ENCODE measurements at regions not wholly inside any gene's neighbourhood (a gene's known extent, or its start where the extent isn't known, plus 50 kb on each side); places are given as distances from the start of the nearest gene placed in this dataset.

- no peaks in the 10 kb centered on the region for H3K9me3 ChIP-seq
- TF ChIP-seq, protein P1, sequence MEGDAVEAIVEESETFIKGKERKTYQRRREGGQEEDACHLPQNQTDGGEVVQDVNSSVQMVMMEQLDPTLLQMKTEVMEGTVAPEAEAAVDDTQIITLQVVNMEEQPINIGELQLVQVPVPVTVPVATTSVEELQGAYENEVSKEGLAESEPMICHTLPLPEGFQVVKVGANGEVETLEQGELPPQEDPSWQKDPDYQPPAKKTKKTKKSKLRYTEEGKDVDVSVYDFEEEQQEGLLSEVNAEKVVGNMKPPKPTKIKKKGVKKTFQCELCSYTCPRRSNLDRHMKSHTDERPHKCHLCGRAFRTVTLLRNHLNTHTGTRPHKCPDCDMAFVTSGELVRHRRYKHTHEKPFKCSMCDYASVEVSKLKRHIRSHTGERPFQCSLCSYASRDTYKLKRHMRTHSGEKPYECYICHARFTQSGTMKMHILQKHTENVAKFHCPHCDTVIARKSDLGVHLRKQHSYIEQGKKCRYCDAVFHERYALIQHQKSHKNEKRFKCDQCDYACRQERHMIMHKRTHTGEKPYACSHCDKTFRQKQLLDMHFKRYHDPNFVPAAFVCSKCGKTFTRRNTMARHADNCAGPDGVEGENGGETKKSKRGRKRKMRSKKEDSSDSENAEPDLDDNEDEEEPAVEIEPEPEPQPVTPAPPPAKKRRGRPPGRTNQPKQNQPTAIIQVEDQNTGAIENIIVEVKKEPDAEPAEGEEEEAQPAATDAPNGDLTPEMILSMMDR (IDR thresholded peaks at IDR 0.05), result no peak
- H3K27ac ChIP-seq, result no peak overlapping the region
- ATAC-seq, result no peak
- no peaks in the 10 kb centered on the region for H3K4me1 ChIP-seq
- no peaks in the 10 kb centered on the region for H3K27me3 ChIP-seq
- DNase-seq, result no peak
- intact Hi-C loops (cut with DNase I), result no loop called here
- H3K36me3 ChIP-seq, result no peaks in the 10 kb centered on the region
- H3K4me3 ChIP-seq, result no peak overlapping the region
These were observed 206.7 kb upstream of the KCTD7 start for GRCh38 chr7:66421830-66422475.

- no peaks in the 10 kb centered on the region for H3K27me3 ChIP-seq
- H3K4me3 ChIP-seq, result no peak overlapping the region
- intact Hi-C loops (cut with DNase I), result no loop called here
- no peaks in the 10 kb centered on the region for H3K36me3 ChIP-seq
- DNase-seq (no peak), ATAC-seq (no peak)
- TF ChIP-seq, protein P1 (IDR thresholded peaks at IDR 0.05), result no peak
- H3K27ac ChIP-seq, result no peak overlapping the region
- no peaks in the 10 kb centered on the region for H3K9me3 ChIP-seq
- H3K4me1 ChIP-seq, result no peaks in the 10 kb centered on the region
These were observed 205.0 kb upstream of the KCTD7 start for GRCh38 chr7:66423729-66424128.

GRCh38 chr7:66426332-66426731 is 202.3 kb upstream of the KCTD7 start:
- no peak overlapping the region for H3K4me3 ChIP-seq
- H3K4me1 ChIP-seq, result no peaks in the 10 kb centered on the region
- TF ChIP-seq, protein P1 (IDR thresholded peaks at IDR 0.05), result no peak
- no peaks in the 10 kb centered on the region for H3K27me3 ChIP-seq
- H3K9me3 ChIP-seq, result no peaks in the 10 kb centered on the region
- intact Hi-C loops (cut with DNase I), result no loop called here
- ATAC-seq, result no peak
- H3K27ac ChIP-seq, result no peak overlapping the region
- no peak for DNase-seq
- H3K36me3 ChIP-seq, result no peaks in the 10 kb centered on the region

- ATAC-seq (no peak), DNase-seq (no peak)
- H3K27ac ChIP-seq, result no peak overlapping the region
- H3K4me1 ChIP-seq, result no peaks in the 10 kb centered on the region
- intact Hi-C loops (cut with DNase I), result no loop called here
- no peaks in the 10 kb centered on the region for H3K36me3 ChIP-seq
- no peaks in the 10 kb centered on the region for H3K9me3 ChIP-seq
- no peak overlapping the region for H3K4me3 ChIP-seq
- H3K27me3 ChIP-seq, result no peaks in the 10 kb centered on the region
- TF ChIP-seq, protein P1 (IDR thresholded peaks at IDR 0.05), result no peak
These were observed 201.7 kb upstream of the KCTD7 start for GRCh38 chr7:66426996-66427395.

DNA sequence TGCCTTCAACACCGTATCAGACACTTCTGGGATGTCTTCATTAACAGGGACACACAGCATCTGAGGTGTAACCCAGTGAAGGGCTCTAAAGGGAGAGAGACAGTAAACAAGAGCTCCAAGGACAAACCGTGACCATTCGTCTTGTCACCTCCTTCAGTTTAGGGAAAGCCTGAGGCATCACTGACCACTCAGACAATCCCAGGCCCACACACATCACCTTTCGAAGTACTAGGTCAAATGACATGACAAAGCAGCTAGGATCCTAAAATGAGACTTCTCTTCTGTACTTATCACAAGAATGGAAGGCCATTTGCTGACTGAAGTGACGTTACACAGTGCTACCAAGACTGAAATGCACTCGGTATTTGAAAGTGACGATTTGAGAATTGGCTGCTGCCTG is 200.7 kb upstream of the KCTD7 start:
- Histone ChIP-seq H3K4me1 (no peaks in the 10 kb centered on the region), H3K27ac (no peak overlapping the region), H3K9me3 (no peaks in the 10 kb centered on the region), H3K27me3 (no peaks in the 10 kb centered on the region), H3K36me3 (no peaks in the 10 kb centered on the region), H3K4me3 (no peak overlapping the region)
- DNase-seq (no peak), ATAC-seq (no peak)
- intact Hi-C loops (cut with DNase I), result no loop called here
- TF ChIP-seq, protein P1 (IDR thresholded peaks at IDR 0.05), result no peak

Measured in left lung (tissue), 4 donors.